GM12878 (cell line): ENCODE measurements at regions not wholly inside any gene's neighbourhood (a gene's known extent, or its start where the extent isn't known, plus 50 kb on each side); places are given as distances from the start of the nearest gene placed in this dataset.

Source experiments
- ATAC-seq: fragments of 200-7000 bp; cut with Tn5 transposase; 3 replicates; pipeline ENCODE4 v1.9.1; 2020; ENCODE audit warnings: mild to moderate bottlenecking, moderate library complexity
- BruUV-seq: library from RNA; stranded (reverse); fragments of 400-500 nt; replicated peaks from 2 replicates; lab custom pipeline; 2021; lab: Mats Ljungman, UMichigan
- CTCF ChIA-PET: fragments of 300-600 bp; sonication (Branson Sonifier 250); formaldehyde crosslinking; extraction: SDS; loops from one replicate; lab custom pipeline; 2021; ENCODE audit warnings: inconsistent platforms; lab: Yijun Ruan, JAX
- POLR2A ChIA-PET: fragments of 350-600 bp; formaldehyde crosslinking; extraction: SDS; loops from one replicate; lab custom pipeline; 2021; ENCODE audit warnings: inconsistent platforms; lab: Charles Lee
- RAD21 ChIA-PET: fragments of 300-600 bp; sonication (Branson Sonifier 250); formaldehyde crosslinking; loops from one replicate; lab custom pipeline; 2023; ENCODE audit warnings: antibody characterized with exemption; ENCODE audit not compliant: unreplicated experiment; lab: Charles Lee
- SMC1A ChIA-PET: fragments of 300-600 bp; sonication (Branson Sonifier 250); formaldehyde crosslinking; loops from one replicate; lab custom pipeline; 2023; ENCODE audit not compliant: unreplicated experiment, uncharacterized antibody; lab: Charles Lee
- DNase-seq: peaks from one replicate; pipeline ENCODE4 v3.0.0-alpha.2; 2011; ENCODE audit warnings: low read depth, low spot score
- FAIRE-seq: peaks from 3 replicates; lab custom pipeline; 2011; peaks lifted over from hg19 to GRCh38; lab: Jason Lieb, UNC
- H2AFZ ChIP-seq: 2 replicates; pipeline ENCODE4 v1.6.0; 2011; ENCODE audit warnings: low read depth, low read length, control low read depth; ENCODE audit not compliant: control insufficient read depth
- H3K27ac ChIP-seq: 2 replicates; pipeline ENCODE4 v1.5.1; 2011; ENCODE audit warnings: control low read depth; ENCODE audit not compliant: control insufficient read depth, insufficient read depth
- H3K27me3 ChIP-seq, 2 experiments: replicated peaks in 1 of 2; 2 replicates each; pipeline versions ENCODE4 v1.6.0 to v1.6.1; 2011; ENCODE audit warnings: low read length in 1 of 2; ENCODE audit not compliant: control insufficient read depth in 2 of 2, insufficient read depth in 2 of 2
- H3K36me3 ChIP-seq, 2 experiments: 2 replicates each; pipeline ENCODE4 v1.5.1; 2011; ENCODE audit warnings: low read length in 1 of 2; ENCODE audit not compliant: control insufficient read depth in 2 of 2, insufficient read depth in 2 of 2
- H3K4me1 ChIP-seq: 2 replicates; pipeline ENCODE4 v1.6.1; 2011; ENCODE audit warnings: mild to moderate bottlenecking, low read length, moderate library complexity, mixed read lengths; ENCODE audit not compliant: control insufficient read depth, insufficient read depth
- H3K4me2 ChIP-seq: 2 replicates; pipeline ENCODE4 v1.6.0; 2011; ENCODE audit warnings: control low read depth; ENCODE audit not compliant: control insufficient read depth, insufficient read depth
- H3K4me3 ChIP-seq: fragments of 200-600 bp; sonication (generic); 2 replicates; pipeline ENCODE4 v1.5.1; 2016
- H3K79me2 ChIP-seq: 2 replicates; pipeline ENCODE4 v1.6.0; 2011; ENCODE audit warnings: low read length; ENCODE audit not compliant: control insufficient read depth, insufficient read depth
- H3K9ac ChIP-seq: 2 replicates; pipeline ENCODE4 v1.8.0; 2011; ENCODE audit warnings: low read length, control low read depth, mixed read lengths; ENCODE audit not compliant: control insufficient read depth, insufficient read depth
- H3K9me3 ChIP-seq: replicated peaks from 3 replicates; pipeline ENCODE4 v1.5.1; 2011; ENCODE audit warnings: mild to moderate bottlenecking, low read length; ENCODE audit not compliant: control insufficient read depth, insufficient read depth
- H4K20me1 ChIP-seq: 2 replicates; pipeline ENCODE4 v1.6.0; 2011; ENCODE audit not compliant: control insufficient read depth, insufficient read depth
- CEBPB ChIP-seq, 2 experiments: fragments of 150-350 bp in 1 of 2; IDR thresholded peaks; 2 replicates each; pipeline ENCODE4 v1.6.1; 2012 to 2014; ENCODE audit warnings: low read depth in 2 of 2, low read length in 2 of 2, borderline replicate concordance in 1 of 2, inconsistent platforms in 1 of 2
- CREM ChIP-seq: IDR thresholded peaks from 2 replicates; pipeline ENCODE4 v1.6.1; 2014; ENCODE audit warnings: antibody characterized with exemption, low read depth
- EED ChIP-seq: sonication (generic); IDR thresholded peaks from 2 replicates; pipeline ENCODE4 v1.6.1; 2016; ENCODE audit warnings: antibody characterized with exemption, low read depth
- ETV6 ChIP-seq, 2 experiments: fragments of 450-650 bp in 1 of 2; IDR thresholded peaks in 1 of 2; conservative IDR thresholded peaks in 1 of 2; 2 replicates each; pipeline ENCODE4 v1.6.1; 2014; ENCODE audit warnings: antibody characterized with exemption in 1 of 2, borderline replicate concordance in 1 of 2, low read depth in 1 of 2, mild to moderate bottlenecking in 1 of 2, moderate library complexity in 1 of 2
- HDAC2 ChIP-seq: fragments of 200-600 bp; sonication (generic); IDR thresholded peaks from 2 replicates; pipeline ENCODE4 v1.6.1; 2017
- HDGF ChIP-seq: fragments of 450-650 bp; IDR thresholded peaks from 2 replicates; pipeline ENCODE4 v1.6.1; 2016; ENCODE audit warnings: antibody characterized with exemption
- IKZF1 ChIP-seq: fragments of 450-650 bp; conservative IDR thresholded peaks from 2 replicates; pipeline ENCODE4 v1.6.1; 2017; ENCODE audit warnings: antibody characterized with exemption, mild to moderate bottlenecking
- KAT2A ChIP-seq: conservative IDR thresholded peaks from 2 replicates; pipeline ENCODE4 v1.6.1; 2011; ENCODE audit warnings: low read depth, low read length; ENCODE audit not compliant: control insufficient read depth
- KDM1A ChIP-seq: fragments of 200-600 bp; sonication (generic); IDR thresholded peaks from 2 replicates; pipeline ENCODE4 v1.6.1; 2016; ENCODE audit warnings: borderline replicate concordance
- MEF2B ChIP-seq: fragments of 450-650 bp; IDR thresholded peaks from 2 replicates; pipeline ENCODE4 v1.6.1; 2018; ENCODE audit warnings: mild to moderate bottlenecking, moderate library complexity; ENCODE audit not compliant: partially characterized antibody, poor library complexity, severe bottlenecking
- NR2C2 ChIP-seq: IDR thresholded peaks from 2 replicates; pipeline ENCODE4 v1.6.1; 2011; ENCODE audit warnings: borderline replicate concordance, low read depth; ENCODE audit not compliant: control insufficient read depth, insufficient read length
- PAX8 ChIP-seq: fragments of 450-650 bp; IDR thresholded peaks from 2 replicates; pipeline ENCODE4 v1.6.1; 2017; ENCODE audit warnings: mild to moderate bottlenecking, moderate library complexity
- POLR2A ChIP-seq: IDR thresholded peaks from 2 replicates; pipeline ENCODE4 v1.6.1; 2011; ENCODE audit warnings: low read depth, mild to moderate bottlenecking, low read length
- POLR2AphosphoS2 ChIP-seq: IDR thresholded peaks from 2 replicates; pipeline ENCODE4 v1.6.1; 2011; ENCODE audit warnings: low read depth, mild to moderate bottlenecking, low read length, improper control_type of control experiment, moderate library complexity
- RAD21 ChIP-seq: IDR thresholded peaks from 2 replicates; pipeline ENCODE4 v1.6.1; 2011; ENCODE audit warnings: mild to moderate bottlenecking, low read depth, low read length, moderate library complexity; ENCODE audit not compliant: insufficient read depth
- SUZ12 ChIP-seq: fragments of 200-600 bp; sonication (generic); IDR thresholded peaks from one replicate; pipeline ENCODE4 v1.6.1; 2018; ENCODE audit warnings: antibody characterized with exemption, mild to moderate bottlenecking; ENCODE audit not compliant: unreplicated experiment
- ZNF384 ChIP-seq: IDR thresholded peaks from 2 replicates; pipeline ENCODE4 v1.6.1; 2012; ENCODE audit warnings: low read depth, mild to moderate bottlenecking, low read length, improper control_type of control experiment, borderline replicate concordance
- WGBS: methylation state at CpG from one replicate; pipeline ENCODE4 v1.1.6; 2016; ENCODE audit warnings: low lambda C conversion rate; ENCODE audit not compliant: insufficient replicate concordance, insufficient coverage; ENCODE audit errors: missing lambda C conversion rate; 5-methylcytosine and 5-hydroxymethylcytosine counted together
- in situ Hi-C: fragments of 300-500 bp; cut with MboI; formaldehyde crosslinking; loops from 9 replicates; pipeline ENCODE4 v1.14.3; 2018; ENCODE audit warnings: mixed read lengths
- intact Hi-C: fragments of 100-400 bp; cut with micrococcal nuclease; formaldehyde crosslinking; loops from one replicate; pipeline ENCODE4 v1.14.2; 2022; ENCODE audit not compliant: unreplicated experiment
- TF ChIP-seq, protein P1 (sequence below): IDR thresholded peaks from 2 replicates; pipeline ENCODE4 v1.6.1; 2012; ENCODE audit warnings: low read depth, low read length, improper control_type of control experiment
- TF ChIP-seq, protein P2 (sequence below): fragments of 450-650 bp; formaldehyde crosslinking; IDR thresholded peaks from 2 replicates; pipeline ENCODE4 v1.4.0; 2022; ENCODE audit warnings: mild to moderate bottlenecking, moderate library complexity

DNA sequence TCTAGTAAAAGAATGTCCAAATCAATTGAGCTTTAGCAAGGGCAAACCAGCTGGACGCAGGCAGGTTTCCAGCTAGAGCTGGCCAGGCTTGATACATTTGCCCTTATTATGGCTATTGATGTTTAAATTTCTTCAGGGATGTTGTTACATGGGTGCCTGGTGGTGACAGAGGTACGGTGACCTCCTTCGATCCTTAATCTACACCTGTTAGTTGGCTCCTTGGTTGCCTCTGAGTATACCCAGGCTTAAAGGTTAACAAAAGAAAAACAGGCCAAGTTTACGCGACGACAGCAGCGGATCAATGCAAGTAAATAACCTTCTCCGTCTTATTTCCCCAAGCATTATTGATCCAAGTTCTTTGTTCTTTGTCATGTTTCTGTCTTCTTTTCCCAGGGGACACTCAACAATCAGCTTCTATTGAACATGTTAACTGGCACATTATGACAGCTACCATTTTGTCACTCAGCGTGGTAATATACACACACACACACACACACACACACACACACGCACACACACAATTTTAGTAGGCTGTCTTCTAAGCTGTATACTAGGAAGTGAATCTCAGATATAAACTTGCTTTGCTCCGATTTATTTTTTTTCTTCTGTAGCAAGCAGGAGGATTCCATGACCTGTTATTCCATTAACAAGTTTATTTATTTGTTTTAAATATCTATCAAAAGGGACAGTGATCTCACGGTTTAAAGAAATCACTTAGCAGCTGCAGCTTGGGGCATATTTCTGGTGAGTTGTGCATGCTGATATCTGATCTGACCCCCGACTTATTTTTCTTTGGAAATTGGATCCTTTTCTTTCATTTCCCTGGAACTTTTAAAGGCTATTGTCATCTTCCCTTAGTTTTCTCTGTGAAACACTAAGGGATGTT is 844.7 kb downstream of the MCTP2 start:
- Histone ChIP-seq H3K4me3 (no peak overlapping the region), H3K4me1 (no peaks in the 10 kb centered on the region), H2AFZ (no peak overlapping the region), H4K20me1 (no peaks in the 10 kb centered on the region), H3K9me3 (no peaks in the 10 kb centered on the region), H3K9ac (no peak overlapping the region), H3K36me3 (no peaks in the 10 kb centered on the region), H3K27me3 (no peaks in the 10 kb centered on the region), H3K27ac (no peak overlapping the region), H3K4me2 (no peak overlapping the region), H3K79me2 (no peaks in the 10 kb centered on the region)
- no TSS peak for BruUV-seq
- ChIA-PET CTCF (no interaction called here), POLR2A (no interaction called here), RAD21 (no interaction called here), SMC1A (no interaction called here)
- in situ Hi-C loops, result no loop called here
- no peak for FAIRE-seq
- intact Hi-C loops, result no loop called here
- DNase-seq, result no peak
- ATAC-seq, result no peak
- no peak for TF ChIP-seq CEBPB (IDR thresholded peaks at IDR 0.05; ENCODE audit: borderline replicate concordance in 1 of 2, low read depth in 2 of 2, low read length in 2 of 2)
- TF ChIP-seq HDGF, result no peak
- TF ChIP-seq MEF2B, result no peak
- TF ChIP-seq, protein P1, sequence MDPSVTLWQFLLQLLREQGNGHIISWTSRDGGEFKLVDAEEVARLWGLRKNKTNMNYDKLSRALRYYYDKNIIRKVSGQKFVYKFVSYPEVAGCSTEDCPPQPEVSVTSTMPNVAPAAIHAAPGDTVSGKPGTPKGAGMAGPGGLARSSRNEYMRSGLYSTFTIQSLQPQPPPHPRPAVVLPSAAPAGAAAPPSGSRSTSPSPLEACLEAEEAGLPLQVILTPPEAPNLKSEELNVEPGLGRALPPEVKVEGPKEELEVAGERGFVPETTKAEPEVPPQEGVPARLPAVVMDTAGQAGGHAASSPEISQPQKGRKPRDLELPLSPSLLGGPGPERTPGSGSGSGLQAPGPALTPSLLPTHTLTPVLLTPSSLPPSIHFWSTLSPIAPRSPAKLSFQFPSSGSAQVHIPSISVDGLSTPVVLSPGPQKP, result no peak
- TF ChIP-seq POLR2A, result no peak
- no peak for TF ChIP-seq PAX8
- no peak for TF ChIP-seq KAT2A
- TF ChIP-seq SUZ12, result no peak
- TF ChIP-seq RAD21, result no peak
- TF ChIP-seq NR2C2, result no peak
- TF ChIP-seq, protein P2, sequence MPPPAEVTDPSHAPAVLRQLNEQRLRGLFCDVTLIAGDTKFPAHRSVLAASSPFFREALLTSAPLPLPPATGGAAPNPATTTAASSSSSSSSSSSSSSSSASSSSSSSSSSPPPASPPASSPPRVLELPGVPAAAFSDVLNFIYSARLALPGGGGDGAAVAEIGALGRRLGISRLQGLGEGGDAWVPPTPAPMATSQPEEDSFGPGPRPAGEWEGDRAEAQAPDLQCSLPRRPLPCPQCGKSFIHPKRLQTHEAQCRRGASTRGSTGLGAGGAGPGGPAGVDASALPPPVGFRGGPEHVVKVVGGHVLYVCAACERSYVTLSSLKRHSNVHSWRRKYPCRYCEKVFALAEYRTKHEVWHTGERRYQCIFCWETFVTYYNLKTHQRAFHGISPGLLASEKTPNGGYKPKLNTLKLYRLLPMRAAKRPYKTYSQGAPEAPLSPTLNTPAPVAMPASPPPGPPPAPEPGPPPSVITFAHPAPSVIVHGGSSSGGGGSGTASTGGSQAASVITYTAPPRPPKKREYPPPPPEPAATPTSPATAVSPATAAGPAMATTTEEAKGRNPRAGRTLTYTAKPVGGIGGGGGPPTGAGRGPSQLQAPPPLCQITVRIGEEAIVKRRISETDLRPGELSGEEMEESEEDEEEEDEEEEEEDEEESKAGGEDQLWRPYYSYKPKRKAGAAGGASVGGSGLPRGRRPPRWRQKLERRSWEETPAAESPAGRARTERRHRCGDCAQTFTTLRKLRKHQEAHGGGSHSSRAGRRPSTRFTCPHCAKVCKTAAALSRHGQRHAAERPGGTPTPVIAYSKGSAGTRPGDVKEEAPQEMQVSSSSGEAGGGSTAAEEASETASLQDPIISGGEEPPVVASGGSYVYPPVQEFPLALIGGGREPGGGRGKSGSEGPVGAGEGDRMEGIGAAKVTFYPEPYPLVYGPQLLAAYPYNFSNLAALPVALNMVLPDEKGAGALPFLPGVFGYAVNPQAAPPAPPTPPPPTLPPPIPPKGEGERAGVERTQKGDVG (CRISPR knock-in tag), result no peak
- TF ChIP-seq IKZF1, result no peak
- no peak for TF ChIP-seq KDM1A
- no peak for TF ChIP-seq POLR2AphosphoS2
- no peak for TF ChIP-seq ETV6 (conservative IDR thresholded peaks at IDR 0.05 in 1 of 2, IDR thresholded peaks at IDR 0.05 in 1 of 2; ENCODE audit: borderline replicate concordance in 1 of 2, low read depth in 1 of 2)
- no peak for TF ChIP-seq CREM
- TF ChIP-seq ZNF384, result no peak
- no peak for TF ChIP-seq EED
- TF ChIP-seq HDAC2, result no peak
- 53% methylated on average over 13 of the region's 13 CpGs for WGBS
